Stimulated activated CD8-positive, alpha-beta memory T cell treated with anti-CD3 and anti-CD28 coated beads, Interleukin-2, amount 100 ng/mL, for 1 hour (primary cell): ENCODE measurements at regions not wholly inside any gene's neighbourhood (a gene's known extent, or its start where the extent isn't known, plus 50 kb on each side); places are given as distances from the start of the nearest gene placed in this dataset.

Experiments
- DNase-seq, 2 donors: peaks; one replicate each; pipeline ENCODE4 v3.0.0-alpha.2; 2020; ENCODE audit warnings: low read depth in 2 of 2

DNA sequence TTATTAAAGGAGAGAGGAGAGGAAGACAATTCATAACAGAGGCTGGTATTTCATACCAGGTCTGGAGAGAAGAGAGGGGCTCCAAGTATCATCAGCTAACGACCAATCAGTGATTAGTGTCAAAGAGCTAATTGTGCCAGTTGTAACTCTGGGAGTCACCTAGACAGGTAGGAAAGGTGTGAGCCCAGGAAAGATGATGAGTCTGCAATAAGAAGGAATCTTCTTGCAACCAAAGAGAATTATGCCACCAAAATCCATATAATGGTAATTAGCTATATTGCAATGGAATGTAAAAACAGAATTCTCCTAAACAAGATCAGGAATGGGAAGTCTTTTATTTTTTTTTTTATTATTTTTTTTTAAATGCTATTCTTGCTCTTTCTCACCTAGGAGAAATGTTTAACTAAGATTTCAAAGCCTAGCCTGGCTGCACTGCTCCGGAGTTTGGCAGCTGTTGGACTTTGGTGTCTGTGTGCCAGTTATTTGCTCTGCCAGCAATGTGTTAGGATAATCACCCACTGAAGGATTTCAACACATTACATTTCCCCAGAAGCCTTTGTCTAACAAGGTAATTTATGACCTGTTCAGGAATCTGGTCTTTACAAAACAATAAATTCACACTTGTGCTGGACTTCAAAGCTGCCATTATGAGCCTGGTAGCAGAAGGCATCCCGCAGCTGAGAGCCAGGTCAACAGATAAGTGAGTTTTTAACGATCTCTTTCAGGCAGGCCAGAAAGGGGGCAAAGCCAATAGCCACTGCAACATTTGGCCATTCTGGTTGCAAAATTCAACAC is 89.4 kb downstream of the FOXB1 start:
- no peak for DNase-seq

DNA sequence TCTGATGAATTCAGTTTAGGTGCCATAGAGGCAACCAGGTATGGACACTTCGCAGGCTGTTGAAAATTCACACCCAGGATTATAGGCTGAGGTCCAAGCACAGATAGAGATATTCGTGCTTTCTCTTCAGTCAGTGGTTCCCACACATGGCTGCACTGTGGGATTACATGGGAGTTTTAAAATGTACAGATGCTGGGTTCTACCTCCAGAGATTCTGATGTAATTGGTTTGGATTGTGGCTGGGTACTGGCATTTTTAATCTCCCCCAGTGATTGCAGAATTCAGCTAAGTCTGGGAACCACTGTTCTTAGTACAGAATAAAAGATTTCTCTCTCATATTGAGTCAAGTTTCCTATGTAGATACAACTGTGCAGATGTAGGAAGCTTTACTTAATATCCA is 91.6 kb downstream of the FOXB1 start:
- no peak for DNase-seq

DNA sequence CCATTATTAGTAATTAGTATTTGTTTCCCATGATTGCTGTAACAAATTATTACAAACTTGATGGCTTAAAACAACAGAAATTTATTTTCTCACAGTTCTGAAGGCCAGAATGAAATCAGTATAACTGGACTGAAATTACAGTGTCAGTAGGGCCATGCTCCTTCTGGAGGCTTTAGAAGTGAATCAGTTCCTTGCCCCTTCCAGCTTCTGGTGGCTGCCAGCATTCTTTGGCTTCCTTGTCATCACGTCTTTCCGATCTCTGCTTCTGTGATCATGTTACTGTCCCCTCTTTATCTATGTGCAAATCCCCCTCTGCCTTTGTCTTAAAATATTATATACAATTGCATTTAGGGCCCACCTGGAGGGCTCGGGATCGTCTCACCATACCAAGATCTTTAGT is 92.0 kb downstream of the FOXB1 start:
- DNase-seq: no peak

DNA sequence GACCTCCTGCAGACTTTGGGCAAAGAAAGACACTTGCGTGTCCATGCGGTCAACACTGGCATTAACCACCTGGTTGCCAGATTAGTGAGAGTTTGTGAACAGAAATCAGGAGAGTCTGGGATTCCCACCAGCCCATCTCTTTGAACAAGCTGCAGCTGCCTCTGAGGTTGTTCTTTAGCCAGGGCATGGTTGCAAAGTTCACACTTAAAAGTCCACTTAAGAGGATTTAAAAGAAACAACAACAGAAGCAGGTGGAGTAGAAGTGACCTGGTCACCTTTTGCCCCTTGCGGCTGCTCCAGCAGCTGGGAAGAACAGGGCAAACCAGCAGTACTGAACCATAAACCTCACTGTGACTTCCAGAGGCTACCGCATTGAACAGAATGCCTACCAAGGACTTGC is 97.3 kb downstream of the FOXB1 start:
- no peak for DNase-seq

DNA sequence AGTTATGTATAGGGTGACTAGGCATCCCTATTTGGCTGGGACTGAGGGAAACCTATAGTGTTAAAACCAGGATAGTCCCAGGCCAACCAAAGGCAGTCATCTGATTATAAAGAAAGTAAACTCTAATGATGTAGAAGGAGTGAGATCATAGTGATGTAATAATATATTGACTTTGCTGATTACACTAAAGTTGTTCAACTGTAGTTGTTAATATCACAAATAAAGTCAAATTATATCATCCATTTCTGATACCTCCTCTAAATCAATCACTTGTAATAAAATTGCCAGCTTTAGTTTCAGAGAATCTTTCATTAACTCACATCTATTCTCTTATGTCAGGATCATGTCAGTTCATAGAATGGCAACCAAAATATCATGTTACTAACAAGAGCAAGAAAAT is 98.6 kb downstream of the FOXB1 start:
- DNase-seq: no peak

DNA sequence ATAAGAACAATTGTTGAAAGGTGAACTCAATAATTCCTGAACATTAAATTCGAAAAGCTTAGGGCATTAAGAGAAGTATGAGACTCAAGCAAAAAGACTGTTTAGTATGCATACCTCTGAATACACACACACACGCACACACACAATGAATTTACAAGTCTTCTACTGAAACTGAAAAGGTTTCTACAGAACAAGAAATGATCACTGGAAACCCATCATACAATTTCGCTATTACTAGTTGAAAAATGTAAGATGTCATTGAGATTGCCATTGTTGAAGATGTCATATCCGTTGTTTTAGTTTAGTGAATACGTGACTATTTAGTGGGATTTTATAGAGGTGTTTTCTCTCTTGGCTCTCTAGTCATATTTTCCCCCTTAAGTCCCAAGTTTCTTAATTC is 106.8 kb downstream of the FOXB1 start:
- DNase-seq: no peak

DNA sequence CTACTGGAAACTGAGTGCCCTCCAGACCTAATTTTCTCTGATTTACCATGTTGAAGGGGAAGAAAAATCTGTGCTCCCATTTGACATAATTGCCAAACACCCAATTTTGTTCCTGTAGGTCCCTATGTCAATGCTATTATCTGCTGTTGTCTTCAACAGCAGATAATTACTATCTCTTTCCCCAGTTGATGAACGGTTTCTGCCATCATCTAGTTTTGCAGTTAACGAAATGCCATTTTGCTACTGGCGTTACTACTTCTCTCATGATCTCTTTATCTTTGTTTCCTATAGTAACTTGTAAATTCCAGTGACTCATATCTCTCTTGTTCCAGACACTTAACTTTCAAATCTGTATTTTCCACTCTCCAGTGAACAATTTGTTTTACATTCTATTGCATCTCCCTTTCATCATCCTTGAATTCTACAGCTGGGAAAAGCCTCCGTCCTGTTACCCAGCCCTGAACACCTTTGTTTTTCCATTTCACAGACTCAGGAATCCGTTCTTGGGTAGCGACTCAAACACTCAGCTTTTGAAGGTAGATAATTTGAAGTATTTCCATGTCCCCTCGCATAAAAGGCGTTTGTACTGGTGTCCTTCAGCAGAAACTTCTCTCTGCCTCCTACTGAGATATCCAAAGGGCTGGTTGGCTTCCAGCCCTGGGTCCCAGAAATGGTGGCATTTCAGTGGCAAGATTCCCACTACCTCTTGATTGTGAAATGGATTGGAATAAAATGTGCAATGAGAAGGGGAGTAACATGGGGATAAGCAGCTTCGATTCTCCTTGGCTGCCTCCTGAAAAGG is 111.7 kb downstream of the FOXB1 start:
- no peak for DNase-seq

DNA sequence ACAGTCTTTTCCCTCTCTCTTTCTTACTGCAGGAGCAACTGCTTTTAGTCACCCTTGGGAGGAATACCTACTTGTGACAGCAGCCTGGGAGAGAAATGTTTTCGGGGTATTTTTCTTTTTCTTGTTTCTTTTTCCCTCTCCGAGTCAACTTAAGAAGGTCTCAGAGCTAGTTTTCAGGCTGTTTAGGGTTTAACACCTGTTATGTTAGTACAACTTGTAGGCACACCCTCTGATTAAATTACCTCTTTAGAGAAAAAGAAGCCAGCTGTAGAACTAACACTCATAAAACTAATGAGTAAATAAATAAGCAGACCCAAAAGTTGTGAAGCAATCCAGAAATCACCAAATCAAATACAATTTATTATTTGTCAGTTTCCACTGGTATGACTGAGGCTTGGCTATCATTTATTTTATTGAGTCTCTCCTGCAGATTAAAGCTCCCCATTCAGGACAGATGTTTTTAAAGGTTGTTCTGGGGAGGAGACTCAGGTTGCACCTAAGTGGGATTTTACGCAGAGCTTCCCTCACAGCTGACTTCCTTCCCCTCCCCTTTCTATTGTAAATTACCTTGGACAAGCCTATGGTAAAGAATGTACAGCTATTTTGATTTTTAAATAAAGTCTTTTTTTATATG is 112.5 kb downstream of the FOXB1 start:
- no peak for DNase-seq

DNA sequence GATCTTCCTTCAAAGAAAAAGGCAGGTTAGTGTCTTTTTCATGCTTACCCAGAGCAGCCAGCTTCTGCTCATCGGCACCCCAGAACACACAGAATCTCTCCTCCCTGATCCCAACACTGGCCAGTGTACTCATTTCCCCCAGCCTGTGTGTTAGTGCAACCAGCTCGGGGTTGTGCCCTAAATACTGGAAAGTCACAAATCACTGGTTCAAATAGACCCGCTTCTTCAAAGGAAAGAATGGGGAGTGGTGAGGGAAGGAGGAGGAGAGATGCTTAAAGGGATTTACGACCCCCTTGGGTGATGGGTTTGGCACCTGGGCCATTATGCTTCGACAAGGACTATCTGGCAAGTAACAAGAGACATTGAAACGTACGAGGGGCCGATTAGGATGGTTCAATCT is 114.0 kb downstream of the FOXB1 start:
- DNase-seq: no peak

DNA sequence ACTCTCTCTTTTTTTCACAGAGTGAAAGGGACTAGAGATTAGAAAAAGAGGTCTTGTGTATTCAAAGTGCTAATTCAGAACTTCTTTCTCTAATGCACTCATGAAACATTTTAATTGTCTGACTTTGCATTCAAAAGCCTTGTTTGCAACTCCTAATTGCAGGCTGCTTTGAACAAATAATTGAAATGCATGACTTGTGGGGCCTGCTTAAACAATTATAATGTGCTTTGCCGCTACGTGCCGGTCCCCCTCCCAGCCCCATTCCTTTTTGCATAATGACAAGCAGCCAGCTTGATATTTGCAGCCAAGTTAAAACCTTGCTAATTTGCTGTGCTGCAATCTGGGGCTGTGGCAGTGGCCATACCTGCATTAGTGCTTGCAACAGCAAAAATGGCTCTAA is 114.5 kb downstream of the FOXB1 start:
- DNase-seq: no peak

DNA sequence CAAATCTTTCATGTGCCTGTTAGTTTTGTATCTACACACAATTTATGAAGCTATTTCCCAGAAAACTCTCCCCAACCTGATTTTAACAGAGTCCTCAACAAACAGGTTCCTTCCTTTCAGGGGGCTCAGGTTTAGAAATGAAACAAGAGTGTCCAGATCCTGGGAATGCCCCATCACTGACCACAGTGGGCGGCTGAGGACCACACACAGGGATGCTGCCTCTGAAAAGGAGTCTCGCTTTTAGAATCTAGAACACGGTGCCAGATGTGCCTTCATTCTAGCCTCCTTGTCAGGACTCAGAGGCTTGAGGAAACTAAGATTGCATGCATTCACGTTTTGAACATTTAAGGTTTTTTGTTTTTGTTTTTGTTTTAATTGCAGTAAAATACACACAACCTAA is 115.0 kb downstream of the FOXB1 start:
- no peak for DNase-seq

DNA sequence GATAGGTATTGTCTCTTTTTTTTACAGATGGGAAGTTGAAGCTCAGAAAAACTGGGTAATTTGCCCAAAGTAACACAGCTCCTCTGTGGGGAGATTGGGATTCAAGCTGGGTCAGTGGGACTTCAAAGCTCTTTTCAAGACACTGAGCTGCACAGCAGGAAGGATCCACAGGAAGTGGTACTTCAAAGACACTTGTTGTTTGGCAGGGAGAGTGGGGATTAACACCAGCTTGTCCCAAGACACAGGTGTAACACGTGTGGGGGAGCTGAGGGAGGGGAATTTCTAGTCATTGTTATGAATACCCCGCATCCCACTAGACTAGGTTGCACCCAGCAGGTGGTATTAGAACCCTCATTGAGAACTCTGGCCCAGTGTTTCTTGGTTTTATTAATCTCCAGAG is 116.0 kb downstream of the FOXB1 start:
- no peak for DNase-seq

DNA sequence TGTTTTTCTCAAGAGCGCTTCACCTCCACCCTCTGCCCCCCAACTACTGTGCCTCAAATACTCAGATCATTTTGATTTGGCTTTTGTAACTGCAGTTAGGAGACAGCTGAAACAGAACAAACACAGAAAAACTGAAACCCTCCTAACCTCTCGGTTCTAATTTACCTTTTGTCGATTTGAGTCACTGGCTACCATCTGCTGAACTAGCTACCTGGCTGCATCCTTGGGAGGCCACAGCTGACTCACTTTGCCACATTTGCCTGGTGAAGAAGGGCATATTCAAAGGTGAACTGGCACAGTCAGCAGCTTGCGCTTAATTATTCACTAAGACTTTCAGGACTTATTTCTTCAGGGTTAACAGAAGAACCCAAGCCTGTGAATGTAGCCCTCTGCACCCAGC is 117.7 kb downstream of the FOXB1 start:
- DNase-seq: no peak

DNA sequence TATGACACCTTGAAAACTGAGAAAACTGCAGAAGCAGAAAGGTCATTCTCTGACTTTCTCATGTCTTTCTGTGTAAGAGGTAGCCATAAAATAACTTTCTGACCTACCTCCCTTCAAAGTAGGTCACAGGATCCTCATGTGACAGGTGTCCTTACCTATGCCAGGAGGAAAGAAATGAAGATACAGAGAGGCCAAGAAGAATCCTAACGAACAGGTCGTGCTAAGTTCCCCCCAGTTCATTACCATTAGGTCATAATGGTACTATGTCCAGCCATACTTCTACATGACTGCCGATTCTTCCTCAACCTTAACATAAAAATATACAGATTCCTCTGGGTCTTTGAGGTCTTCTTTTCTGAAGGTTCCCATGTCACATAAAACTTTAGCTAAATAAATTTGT is 118.6 kb downstream of the FOXB1 start:
- DNase-seq: no peak

DNA sequence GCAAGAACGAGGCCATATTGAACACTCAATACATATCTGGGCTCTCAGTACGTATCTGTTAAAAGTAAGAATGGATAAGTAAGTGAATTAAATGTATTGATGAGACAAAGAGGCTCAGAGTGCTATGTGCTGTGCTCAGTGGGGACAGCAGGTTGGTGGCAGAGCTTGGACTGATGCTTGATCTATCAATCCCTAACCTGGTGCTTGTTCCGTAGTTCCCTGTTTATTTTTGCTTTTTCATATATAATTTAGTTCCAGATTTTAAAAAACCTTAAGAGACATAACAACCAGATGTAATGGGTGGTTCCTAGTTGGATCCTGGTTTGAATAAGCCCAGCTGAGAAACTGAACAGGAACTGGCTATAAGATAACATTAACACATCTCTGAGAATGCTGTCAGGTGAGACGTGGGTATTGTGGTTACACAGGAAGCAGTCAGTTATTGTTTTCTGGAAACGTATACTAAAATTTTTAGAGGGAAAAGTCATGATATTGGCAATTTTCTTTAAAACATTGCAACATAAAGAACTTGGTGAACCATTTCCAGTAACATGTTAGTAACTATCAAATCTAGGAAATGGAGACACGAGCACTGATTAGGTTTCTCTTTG is 120.5 kb downstream of the FOXB1 start:
- DNase-seq: no peak

DNA sequence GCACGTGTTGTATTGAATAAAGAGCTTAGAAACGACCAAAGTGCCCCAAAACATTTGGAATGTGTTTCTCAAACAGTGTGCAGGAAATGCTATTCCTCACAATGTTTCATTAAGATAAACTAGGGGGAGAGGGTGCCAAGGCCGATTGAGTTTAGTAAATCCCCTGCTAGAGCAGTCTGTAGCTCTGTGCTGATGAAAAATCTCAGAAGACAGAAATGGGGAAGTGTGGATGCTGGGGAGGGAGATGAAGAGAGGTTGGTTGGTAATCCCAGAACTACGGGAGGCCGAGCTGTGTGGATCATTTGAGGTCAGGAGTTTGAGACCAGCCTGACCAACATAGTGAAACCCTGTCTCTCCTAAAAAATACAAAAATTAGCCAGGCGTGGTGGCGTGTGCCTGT is 121.2 kb downstream of the FOXB1 start:
- no peak for DNase-seq

DNA sequence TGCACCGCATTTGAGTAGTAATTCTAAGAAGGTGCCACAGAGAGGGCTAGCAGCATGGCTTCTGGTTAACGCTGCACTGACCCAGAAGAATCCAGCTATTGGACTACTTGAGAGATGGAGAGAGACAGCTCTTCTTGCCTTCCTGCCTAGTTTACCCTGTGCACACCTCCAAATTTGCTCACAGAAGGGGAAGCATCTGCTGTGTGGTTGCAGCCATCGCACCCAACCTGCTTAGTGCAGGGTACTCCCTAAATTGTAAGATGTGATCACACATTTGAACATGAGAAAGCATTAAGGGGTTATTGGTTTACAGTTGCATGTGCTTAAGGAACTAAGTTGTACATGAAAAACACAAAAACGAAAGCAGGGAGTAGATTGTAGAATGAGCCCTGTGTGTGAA is 122.1 kb downstream of the FOXB1 start:
- no peak for DNase-seq

DNA sequence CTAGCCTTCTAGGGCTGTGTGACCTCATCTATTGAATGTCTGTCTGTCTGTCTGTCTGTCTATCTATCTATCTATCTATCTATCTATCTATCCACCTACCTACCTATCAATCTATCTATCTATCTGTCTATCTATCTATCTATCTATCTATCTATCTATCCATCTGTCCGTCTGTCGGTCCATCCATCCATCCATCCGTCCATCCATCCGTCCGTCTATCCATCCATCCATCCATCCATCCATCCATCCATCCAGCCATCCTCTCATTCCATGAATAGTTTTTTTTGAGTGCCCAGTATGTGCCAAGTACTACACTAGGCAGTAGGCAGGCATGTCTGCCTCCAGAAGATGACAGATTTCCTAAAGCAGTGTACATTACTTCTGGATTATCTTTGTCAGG is 122.5 kb downstream of the FOXB1 start:
- DNase-seq: no peak

DNA sequence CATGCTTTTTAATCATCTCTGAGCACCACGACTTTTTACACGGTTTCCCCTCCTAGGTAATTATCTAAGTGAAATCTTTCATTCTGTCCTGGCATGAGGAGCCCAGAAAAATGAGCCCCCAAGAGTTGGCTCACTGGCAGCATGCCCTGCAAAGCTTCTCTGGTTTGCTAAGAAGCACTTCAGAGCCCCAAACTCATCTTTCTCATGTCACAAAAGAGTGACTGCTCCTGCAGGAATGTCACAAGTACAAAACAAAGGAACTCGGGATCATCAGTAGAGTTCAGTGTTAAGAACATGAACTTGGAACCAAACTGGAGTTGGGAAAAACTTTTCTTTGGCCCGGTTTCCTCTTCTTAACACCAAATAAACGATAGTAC is 123.9 kb downstream of the FOXB1 start:
- no peak for DNase-seq

DNA sequence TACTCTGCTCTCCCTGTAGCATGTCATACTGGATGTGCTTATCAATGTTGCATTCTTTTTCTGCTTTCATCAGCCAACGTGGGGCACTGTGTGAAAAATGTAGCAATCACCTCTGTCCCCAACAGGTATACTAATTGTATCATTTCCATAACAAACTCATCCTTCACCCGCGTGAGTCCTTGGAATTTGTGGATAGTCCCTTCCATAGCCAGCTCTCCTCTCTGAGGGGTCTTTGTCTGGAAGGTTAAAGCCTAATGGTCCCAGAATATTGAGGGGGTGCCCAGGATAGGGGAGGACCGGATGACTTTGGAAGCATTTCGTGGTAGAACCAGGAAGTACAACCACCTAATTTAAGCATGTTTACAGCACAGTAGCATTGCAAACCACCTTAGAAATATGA is 124.6 kb downstream of the FOXB1 start:
- no peak for DNase-seq

DNA sequence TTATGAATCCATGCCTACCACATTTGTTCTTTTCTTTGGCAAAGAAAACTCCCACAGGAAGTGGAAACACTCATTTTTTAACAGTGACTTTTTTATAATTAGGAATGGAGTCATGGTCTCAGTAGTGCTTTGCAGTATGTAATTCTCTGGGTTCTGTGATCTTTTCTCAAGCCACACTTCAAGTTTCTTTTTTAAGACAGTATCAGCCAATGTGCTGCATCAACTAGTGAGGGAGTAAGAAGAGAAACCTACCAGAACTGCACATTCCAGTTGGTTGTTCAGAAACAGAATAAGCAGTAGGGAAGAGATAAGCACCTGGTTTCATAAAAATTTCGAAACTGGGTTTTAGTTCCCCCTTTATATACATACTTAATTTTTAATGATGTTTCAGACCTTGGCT is 126.3 kb downstream of the FOXB1 start:
- no peak for DNase-seq

DNA sequence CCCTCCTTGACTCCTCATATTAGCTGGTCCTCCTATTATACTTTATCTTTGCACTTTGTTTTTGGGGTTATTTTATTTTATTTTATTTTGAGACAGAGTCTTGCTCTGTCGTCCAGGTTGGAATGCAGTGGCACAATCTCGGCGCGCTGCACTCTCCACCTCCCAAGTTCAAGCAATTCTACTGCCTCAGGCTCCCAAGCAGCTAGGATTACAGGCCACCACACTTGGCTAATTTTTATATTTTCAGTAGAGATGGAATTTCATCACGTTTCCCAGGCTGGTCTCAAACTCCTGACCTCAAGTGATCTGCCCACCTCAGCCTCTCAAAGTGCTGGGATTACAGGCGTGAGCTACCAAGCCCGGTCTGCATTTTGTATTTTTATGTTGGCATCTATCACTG is 126.7 kb downstream of the FOXB1 start:
- no peak for DNase-seq

DNA sequence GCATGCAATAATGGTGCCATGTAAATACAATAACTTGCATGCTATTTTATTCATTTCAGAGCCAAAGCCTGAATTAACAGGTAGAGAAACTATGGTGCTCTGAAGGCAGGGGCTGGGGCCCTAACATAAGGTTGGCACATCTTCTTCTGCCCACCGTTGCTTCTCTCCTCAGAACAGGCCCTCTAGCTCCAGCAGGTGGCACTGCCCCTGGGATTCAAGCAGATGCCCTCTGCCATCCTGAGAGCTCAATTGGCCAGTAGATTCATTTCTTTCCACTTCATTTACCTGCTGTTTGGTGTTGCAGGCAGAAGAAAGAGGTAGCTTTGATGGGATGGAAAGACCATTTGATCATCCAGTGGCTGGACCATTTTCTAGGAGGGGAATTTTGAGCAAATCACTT is 130.5 kb downstream of the FOXB1 start:
- DNase-seq: no peak
